Right lobe of liver (tissue), 4 donors: ENCODE measurements at regions not wholly inside any gene's neighbourhood (a gene's known extent, or its start where the extent isn't known, plus 50 kb on each side); places are given as distances from the start of the nearest gene placed in this dataset.
"Not testable (repeated sequence)": the region's sequence is repeated elsewhere in the genome, so short reads cannot be mapped to it uniquely, and the experiment has no call there.

Experiments
- CTCF ChIP-seq, 4 donors: fragments of 200-600 bp in 3 of 4; fragments of 450-650 bp in 1 of 4; IDR thresholded peaks; one replicate each; pipeline versions ENCODE4 v1.5.1 to v1.8.0; 2016 to 2022; ENCODE audit warnings: antibody characterized with exemption in 4 of 4, mild to moderate bottlenecking in 2 of 4
- POLR2A ChIP-seq: fragments of 450-650 bp; IDR thresholded peaks from one replicate; pipeline ENCODE4 v1.6.1; 2017; ENCODE audit warnings: antibody characterized with exemption, mild to moderate bottlenecking
- donor health status: DM: no; HTN: no; CAD: no.
- donor health status: DM: no; HTN: no; CAD: no.
- donor health status: DM: no; HTN: yes; CAD: no.

- TF ChIP-seq POLR2A; CTCF (IDR thresholded peaks at IDR 0.05): not testable (repeated sequence)
These were observed 325.7 kb upstream of the PIK3R1 start for GRCh38 chr5:67889870-67890269.
